PC-3 (cell line): ENCODE measurements at regions not wholly inside any gene's neighbourhood (a gene's known extent, or its start where the extent isn't known, plus 50 kb on each side); places are given as distances from the start of the nearest gene placed in this dataset.

Experiments used
- ATAC-seq: fragments of 200-7000 bp; cut with Tn5 transposase; 2 replicates; pipeline ENCODE4 v1.9.1; 2020; ENCODE audit warnings: mild to moderate bottlenecking, moderate library complexity
- BruUV-seq: library from RNA; stranded (reverse); fragments of 400-500 nt; replicated peaks from 2 replicates; lab custom pipeline; 2021; lab: Mats Ljungman, UMichigan
- CTCF ChIA-PET: fragments of 300-600 bp; sonication (Branson Sonifier 250); formaldehyde crosslinking; loops from one replicate; lab custom pipeline; 2022; ENCODE audit warnings: antibody characterized with exemption; lab: Charles Lee
- POLR2A ChIA-PET: fragments of 300-600 bp; sonication (Branson Sonifier 250); formaldehyde crosslinking; loops from one replicate; lab custom pipeline; 2022; ENCODE audit warnings: antibody characterized with exemption; ENCODE audit not compliant: unreplicated experiment; lab: Charles Lee
- DNase-seq: peaks from one replicate; pipeline ENCODE4 v3.0.0-alpha.2; 2015
- H2AFZ ChIP-seq: fragments of 300-600 bp; sonication (generic); 2 replicates; pipeline ENCODE4 v1.6.0; 2016; ENCODE audit warnings: antibody characterized with exemption, low read length
- H3F3A ChIP-seq: fragments of 300-600 bp; sonication (generic); one replicate; pipeline ENCODE4 v1.6.0; 2017; ENCODE audit warnings: antibody characterized with exemption, low read length, control low read depth, mild to moderate bottlenecking; ENCODE audit not compliant: unreplicated experiment
- H3K27ac ChIP-seq: fragments of 300-600 bp; sonication (generic); 2 replicates; pipeline ENCODE4 v1.5.1; 2016; ENCODE audit warnings: mild to moderate bottlenecking, low read length
- H3K27me3 ChIP-seq: fragments of 300-600 bp; sonication (generic); 2 replicates; pipeline ENCODE4 v1.6.1; 2016; ENCODE audit warnings: low read length, mixed read lengths
- H3K36me3 ChIP-seq: fragments of 300-600 bp; sonication (generic); 2 replicates; pipeline ENCODE4 v1.6.1; 2016; ENCODE audit warnings: low read depth, mixed run types, low read length, mixed read lengths
- H3K4me1 ChIP-seq: fragments of 300-600 bp; sonication (generic); 2 replicates; pipeline ENCODE4 v1.5.1; 2016; ENCODE audit warnings: low read length; ENCODE audit not compliant: insufficient read depth
- H3K4me2 ChIP-seq: fragments of 300-600 bp; sonication (generic); 2 replicates; pipeline ENCODE4 v1.6.0; 2016; ENCODE audit warnings: low read length
- H3K4me3 ChIP-seq: fragments of 300-600 bp; sonication (generic); 2 replicates; pipeline ENCODE4 v1.5.1; 2016; ENCODE audit warnings: mild to moderate bottlenecking, low read length, mixed read lengths
- H3K79me2 ChIP-seq: fragments of 300-600 bp; sonication (generic); 2 replicates; pipeline ENCODE4 v1.6.1; 2017; ENCODE audit warnings: low read length, mixed read lengths
- H3K9ac ChIP-seq: fragments of 300-600 bp; sonication (generic); 2 replicates; pipeline ENCODE4 v1.6.0; 2016; ENCODE audit warnings: mild to moderate bottlenecking, low read length
- H3K9me2 ChIP-seq: fragments of 300-600 bp; sonication (generic); replicated peaks from 2 replicates; pipeline ENCODE4 v1.6.1; 2016; ENCODE audit warnings: mixed run types, low read length, mixed read lengths
- H3K9me3 ChIP-seq: fragments of 300-600 bp; sonication (generic); 2 replicates; pipeline ENCODE4 v1.6.1; 2016; ENCODE audit warnings: low read length, mixed read lengths
- H4K20me1 ChIP-seq: fragments of 300-600 bp; sonication (generic); 2 replicates; pipeline ENCODE4 v1.6.1; 2016; ENCODE audit warnings: low read length, mixed read lengths
- EZH2 ChIP-seq: fragments of 300-600 bp; sonication (generic); IDR thresholded peaks from one replicate; pipeline ENCODE4 v1.6.1; 2017; ENCODE audit warnings: antibody characterized with exemption, mild to moderate bottlenecking, low read length; ENCODE audit not compliant: unreplicated experiment
- EZH2phosphoT487 ChIP-seq: fragments of 300-600 bp; sonication (generic); IDR thresholded peaks from 2 replicates; pipeline ENCODE4 v1.6.1; 2018; ENCODE audit warnings: mild to moderate bottlenecking, antibody characterized with exemption, low read length, borderline replicate concordance
- intact Hi-C: fragments of 100-400 bp; cut with micrococcal nuclease; formaldehyde crosslinking; loops from 2 replicates; pipeline ENCODE4 v1.9.0; 2023
- TF ChIP-seq, protein P1 (sequence below): fragments of 300-600 bp; sonication (generic); conservative IDR thresholded peaks from 2 replicates; pipeline ENCODE4 v1.5.1; 2017; ENCODE audit warnings: antibody characterized with exemption, low read depth, mild to moderate bottlenecking, low read length

DNA sequence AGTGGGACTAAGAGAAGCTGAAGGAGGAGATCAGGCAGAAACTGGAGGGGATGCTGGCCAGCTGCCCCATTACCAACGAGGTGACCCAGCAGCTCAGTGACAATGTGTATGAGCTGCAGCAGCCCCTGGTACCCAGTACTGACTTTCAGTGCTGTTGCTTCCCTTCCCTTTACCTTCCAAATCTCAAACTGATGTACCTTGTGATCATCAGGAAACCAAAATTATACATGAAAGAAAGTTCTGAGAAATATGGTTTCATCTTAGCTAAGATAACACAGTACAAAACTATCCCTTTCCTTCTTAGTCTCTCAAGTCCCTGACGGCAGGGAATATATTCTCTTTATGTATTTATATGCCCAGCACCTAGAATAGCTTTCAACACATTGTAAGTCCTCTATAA, 52.3 kb upstream of the CERS6 start:
- no peaks in the 10 kb centered on the region for H3F3A ChIP-seq
- TF ChIP-seq EZH2 (no peak), EZH2phosphoT487 (no peak)
- no peaks in the 10 kb centered on the region for H3K79me2 ChIP-seq
- DNase-seq (no peak), ATAC-seq (no peak)
- H3K27ac ChIP-seq = no peak overlapping the region
- no peak overlapping the region for H2AFZ ChIP-seq
- no peaks in the 10 kb centered on the region for H4K20me1 ChIP-seq
- BruUV-seq = no TSS peak
- no peaks in the 10 kb centered on the region for H3K9me2 ChIP-seq
- ChIA-PET POLR2A (no interaction called here), CTCF (no interaction called here)
- H3K4me3 ChIP-seq = no peak overlapping the region
- intact Hi-C loops = no loop called here
- no peak overlapping the region for H3K9ac ChIP-seq
- peaks cover 3% of the 10 kb centered on the region; the same call in 1 of the 2 replicates for H3K27me3 ChIP-seq
- no peaks in the 10 kb centered on the region for H3K4me1 ChIP-seq
- H3K9me3 ChIP-seq = no peaks in the 10 kb centered on the region
- no peak overlapping the region for H3K4me2 ChIP-seq
- no peaks in the 10 kb centered on the region for H3K36me3 ChIP-seq

DNA sequence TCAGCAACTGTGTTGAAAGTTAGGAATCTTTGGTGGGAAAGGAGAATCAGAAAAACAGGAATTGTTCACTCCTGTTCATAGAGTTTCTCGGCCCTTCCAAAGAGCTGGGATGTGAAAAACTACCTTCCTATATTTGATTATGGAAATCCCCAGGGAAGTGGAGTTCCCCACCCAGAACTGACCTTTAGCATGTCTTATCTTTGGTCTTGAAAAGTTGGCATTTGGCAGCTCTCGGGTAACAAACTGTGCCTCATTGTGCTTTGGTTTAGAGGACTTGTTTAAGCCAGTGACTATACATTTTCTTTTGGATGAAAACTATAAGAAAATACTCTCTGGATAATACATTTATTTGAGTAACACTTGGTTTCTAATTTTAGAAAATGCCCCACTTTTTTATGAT, 51.3 kb upstream of the CERS6 start:
- ChIA-PET POLR2A (interaction anchor here (0.6 kb wide), 1 partner anchor 1925 kb away, joined by 15 read pairs; no protein-coding TSS in a partner anchor), CTCF (no interaction called here)
- Histone ChIP-seq H3K4me2 (no peak overlapping the region), H2AFZ (no peak overlapping the region), H3K9ac (no peak overlapping the region), H3K9me2 (no peaks in the 10 kb centered on the region), H3K27me3 (peaks cover 3% of the 10 kb centered on the region; the same call in 1 of the 2 replicates), H3F3A (no peaks in the 10 kb centered on the region), H3K9me3 (no peaks in the 10 kb centered on the region), H3K4me3 (no peak overlapping the region), H3K36me3 (no peaks in the 10 kb centered on the region), H3K79me2 (no peaks in the 10 kb centered on the region), H3K4me1 (no peaks in the 10 kb centered on the region), H4K20me1 (no peaks in the 10 kb centered on the region), H3K27ac (no peak overlapping the region)
- BruUV-seq = no TSS peak
- ATAC-seq = no peak
- intact Hi-C loops = no loop called here
- no peak for TF ChIP-seq EZH2phosphoT487
- TF ChIP-seq, protein P1, sequence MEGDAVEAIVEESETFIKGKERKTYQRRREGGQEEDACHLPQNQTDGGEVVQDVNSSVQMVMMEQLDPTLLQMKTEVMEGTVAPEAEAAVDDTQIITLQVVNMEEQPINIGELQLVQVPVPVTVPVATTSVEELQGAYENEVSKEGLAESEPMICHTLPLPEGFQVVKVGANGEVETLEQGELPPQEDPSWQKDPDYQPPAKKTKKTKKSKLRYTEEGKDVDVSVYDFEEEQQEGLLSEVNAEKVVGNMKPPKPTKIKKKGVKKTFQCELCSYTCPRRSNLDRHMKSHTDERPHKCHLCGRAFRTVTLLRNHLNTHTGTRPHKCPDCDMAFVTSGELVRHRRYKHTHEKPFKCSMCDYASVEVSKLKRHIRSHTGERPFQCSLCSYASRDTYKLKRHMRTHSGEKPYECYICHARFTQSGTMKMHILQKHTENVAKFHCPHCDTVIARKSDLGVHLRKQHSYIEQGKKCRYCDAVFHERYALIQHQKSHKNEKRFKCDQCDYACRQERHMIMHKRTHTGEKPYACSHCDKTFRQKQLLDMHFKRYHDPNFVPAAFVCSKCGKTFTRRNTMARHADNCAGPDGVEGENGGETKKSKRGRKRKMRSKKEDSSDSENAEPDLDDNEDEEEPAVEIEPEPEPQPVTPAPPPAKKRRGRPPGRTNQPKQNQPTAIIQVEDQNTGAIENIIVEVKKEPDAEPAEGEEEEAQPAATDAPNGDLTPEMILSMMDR = no peak
- TF ChIP-seq EZH2 = no peak
- DNase-seq = no peak
